H9 (cell line): ENCODE measurements at regions not wholly inside any gene's neighbourhood (a gene's known extent, or its start where the extent isn't known, plus 50 kb on each side); places are given as distances from the start of the nearest gene placed in this dataset.

Experiments
- DNase-seq: peaks from one replicate; pipeline ENCODE4 v3.0.0-alpha.2; 2017
- H2AFZ ChIP-seq: one replicate; pipeline ENCODE4 v1.6.1; 2013; ENCODE audit warnings: mild to moderate bottlenecking, low read length, control low read depth, moderate library complexity
- H2AK5ac ChIP-seq: 2 replicates; pipeline ENCODE4 v1.6.1; 2013; ENCODE audit warnings: low read length, control low read depth, mixed read lengths; ENCODE audit not compliant: insufficient read length
- H2BK120ac ChIP-seq: one replicate; pipeline ENCODE4 v1.6.1; 2013; ENCODE audit warnings: low read depth, mild to moderate bottlenecking, low read length, control low read depth, inconsistent platforms; ENCODE audit not compliant: poor library complexity, severe bottlenecking
- H2BK12ac ChIP-seq: 2 replicates; pipeline ENCODE4 v1.6.1; 2013; ENCODE audit warnings: low read length, control low read depth, mixed read lengths, low read depth; ENCODE audit not compliant: insufficient read length
- H2BK15ac ChIP-seq: 2 replicates; pipeline ENCODE4 v1.6.1; 2013; ENCODE audit warnings: low read depth, low read length, control low read depth
- H2BK20ac ChIP-seq: one replicate; pipeline ENCODE4 v1.6.1; 2013; ENCODE audit warnings: low read depth, mild to moderate bottlenecking, low read length, control low read depth, inconsistent platforms; ENCODE audit not compliant: poor library complexity, severe bottlenecking
- H2BK5ac ChIP-seq: 2 replicates; pipeline ENCODE4 v1.6.1; 2013; ENCODE audit warnings: low read length, control low read depth, mixed read lengths; ENCODE audit not compliant: insufficient read length
- H3K14ac ChIP-seq: 2 replicates; pipeline ENCODE4 v1.6.1; 2013; ENCODE audit warnings: low read length, control low read depth; ENCODE audit not compliant: insufficient read depth
- H3K18ac ChIP-seq: 2 replicates; pipeline ENCODE4 v1.6.1; 2013; ENCODE audit warnings: low read depth, mild to moderate bottlenecking, mixed read lengths, low read length, control low read depth; ENCODE audit not compliant: insufficient read length
- H3K23ac ChIP-seq: 2 replicates; pipeline ENCODE4 v1.6.1; 2013; ENCODE audit warnings: low read length, control low read depth, mixed read lengths, low read depth; ENCODE audit not compliant: insufficient read length
- H3K23me2 ChIP-seq: 2 replicates; pipeline ENCODE4 v1.6.1; 2013; ENCODE audit warnings: low read depth, mild to moderate bottlenecking, mixed read lengths, low read length, control low read depth; ENCODE audit not compliant: insufficient read length, poor library complexity, severe bottlenecking
- H3K27ac ChIP-seq: 2 replicates; pipeline ENCODE4 v1.5.1; 2013; ENCODE audit warnings: low read length, control low read depth, mixed read lengths, low read depth; ENCODE audit not compliant: insufficient read length
- H3K27me3 ChIP-seq: 2 replicates; pipeline ENCODE4 v1.6.1; 2013; ENCODE audit warnings: low read length, control low read depth, inconsistent platforms; ENCODE audit not compliant: insufficient read depth
- H3K4ac ChIP-seq: 2 replicates; pipeline ENCODE4 v1.6.1; 2013; ENCODE audit warnings: low read depth, mild to moderate bottlenecking, control low read depth, inconsistent platforms, low read length, moderate library complexity
- H3K4me1 ChIP-seq: 2 replicates; pipeline ENCODE4 v1.6.1; 2013; ENCODE audit warnings: low read length, control low read depth, inconsistent platforms; ENCODE audit not compliant: insufficient read depth
- H3K4me2 ChIP-seq: 2 replicates; pipeline ENCODE4 v1.6.1; 2013; ENCODE audit warnings: low read length, control low read depth, mixed read lengths; ENCODE audit not compliant: insufficient read length, insufficient read depth
- H3K56ac ChIP-seq: 2 replicates; pipeline ENCODE4 v1.6.1; 2013; ENCODE audit warnings: low read depth, mild to moderate bottlenecking, mixed read lengths, low read length, control low read depth; ENCODE audit not compliant: insufficient read length
- H3K79me1 ChIP-seq: 2 replicates; pipeline ENCODE4 v1.6.1; 2013; ENCODE audit warnings: low read depth, mild to moderate bottlenecking, moderate library complexity, low read length, control low read depth, inconsistent platforms; ENCODE audit not compliant: insufficient read depth, poor library complexity, severe bottlenecking
- H3K79me2 ChIP-seq: 2 replicates; pipeline ENCODE4 v1.6.1; 2013; ENCODE audit warnings: low read length, control low read depth, inconsistent platforms; ENCODE audit not compliant: insufficient read depth
- H3K9ac ChIP-seq: 2 replicates; pipeline ENCODE4 v1.6.1; 2013; ENCODE audit warnings: low read length, control low read depth, mixed read lengths; ENCODE audit not compliant: insufficient read length; ENCODE audit errors: extremely low read depth
- H3K9me3 ChIP-seq: one replicate; pipeline ENCODE4 v1.6.1; 2013; ENCODE audit warnings: low read depth, low read length, inconsistent platforms; ENCODE audit not compliant: control insufficient read depth
- H3T11ph ChIP-seq: one replicate; pipeline ENCODE4 v1.6.1; 2013; ENCODE audit warnings: mild to moderate bottlenecking, low read length, control low read depth, inconsistent platforms
- H4K20me1 ChIP-seq: one replicate; pipeline ENCODE4 v1.6.1; 2013; ENCODE audit not compliant: control insufficient read depth, insufficient read length, insufficient read depth
- H4K5ac ChIP-seq: 2 replicates; pipeline ENCODE4 v1.6.1; 2013; ENCODE audit warnings: low read depth, mild to moderate bottlenecking, mixed read lengths, low read length, control low read depth; ENCODE audit not compliant: insufficient read length
- H4K8ac ChIP-seq: replicated peaks from 2 replicates; pipeline ENCODE4 v1.6.1; 2013; ENCODE audit warnings: low read length, control low read depth, mixed read lengths, low read depth; ENCODE audit not compliant: insufficient read length
- H4K91ac ChIP-seq: 2 replicates; pipeline ENCODE4 v1.6.1; 2013; ENCODE audit warnings: low read depth, mild to moderate bottlenecking, moderate library complexity, mixed read lengths, low read length, control low read depth; ENCODE audit not compliant: insufficient read length
- H3K27ac Mint-ChIP-seq, 3 experiments: 2 replicates in 2 of 3; 3 replicates in 1 of 3; pipeline ENCODE4 v1.8.0; 2020 to 2021; ENCODE audit warnings: mixed read lengths in 3 of 3, mild to moderate bottlenecking in 1 of 3, moderate library complexity in 1 of 3
- H3K27me3 Mint-ChIP-seq: 2 replicates; pipeline ENCODE4 v1.8.0; 2021; ENCODE audit warnings: low read depth, mild to moderate bottlenecking, moderate library complexity, mixed read lengths
- H3K36me3 Mint-ChIP-seq, 3 experiments: 2 replicates in 2 of 3; 3 replicates in 1 of 3; pipeline ENCODE4 v1.8.0; 2020 to 2021; ENCODE audit warnings: low read depth in 3 of 3, mixed read lengths in 3 of 3; ENCODE audit not compliant: insufficient read depth in 1 of 3
- H3K4me1 Mint-ChIP-seq, 2 experiments: 2 replicates each; pipeline ENCODE4 v1.8.0; 2020; ENCODE audit warnings: mixed read lengths in 2 of 2
- H3K4me3 Mint-ChIP-seq, 2 experiments: 2 replicates in 1 of 2; 3 replicates in 1 of 2; pipeline ENCODE4 v1.8.0; 2020 to 2021; ENCODE audit warnings: mild to moderate bottlenecking in 2 of 2, mixed read lengths in 2 of 2, moderate library complexity in 1 of 2
- H3K9me3 Mint-ChIP-seq, 2 experiments: 2 replicates in 1 of 2; 3 replicates in 1 of 2; pipeline ENCODE4 v1.8.0; 2020; ENCODE audit warnings: mild to moderate bottlenecking in 2 of 2, mixed read lengths in 2 of 2, moderate library complexity in 1 of 2
- CTCF ChIP-seq: fragments of 200-600 bp; sonication (generic); conservative IDR thresholded peaks from 3 replicates; pipeline ENCODE4 v1.8.0; 2021; ENCODE audit warnings: antibody characterized with exemption, mild to moderate bottlenecking
- WGBS: extraction: QIAGEN DNeasy Blood & Tissue Kit; methylation state at CpG from one replicate; pipeline ENCODE4 v1.1.7; 2013; ENCODE audit warnings: missing lambda C conversion rate, low lambda C conversion rate, mixed read lengths; ENCODE audit not compliant: insufficient read length; ENCODE audit errors: extremely low coverage; 5-methylcytosine and 5-hydroxymethylcytosine counted together

DNA sequence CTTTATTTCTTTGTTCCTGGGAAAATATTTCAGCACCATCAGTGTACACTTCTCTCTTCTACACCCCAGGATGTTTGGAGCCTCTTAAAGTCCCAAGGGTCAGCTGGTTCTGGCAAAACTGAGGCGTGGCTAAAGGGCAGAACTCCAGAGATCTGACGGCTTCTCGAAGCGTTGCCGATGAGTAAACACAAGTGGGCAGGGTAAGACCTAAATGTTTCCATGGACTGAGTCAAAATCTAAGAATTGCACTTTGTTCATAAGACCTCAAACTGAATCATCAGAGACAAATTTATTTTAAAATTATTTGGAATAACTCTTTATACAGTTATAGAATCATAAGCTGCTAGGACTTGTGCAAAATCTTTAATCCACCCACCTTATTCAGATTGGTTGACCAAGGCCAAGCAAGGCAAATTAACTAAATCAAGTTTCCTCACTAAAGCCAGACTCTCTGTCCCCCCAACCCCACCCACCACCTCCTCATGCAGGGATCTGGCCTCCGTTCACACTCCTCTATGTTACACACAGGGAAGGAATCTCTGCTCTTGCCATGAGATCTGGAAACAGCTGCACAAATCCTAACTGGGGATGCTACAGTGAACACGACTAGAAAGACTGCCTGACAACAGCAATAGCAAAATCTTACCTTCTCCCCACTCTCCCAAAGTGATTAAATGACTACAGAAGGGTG, 342.6 kb upstream of the KLHL29 start:
- no peaks in the 10 kb centered on the region for H3K79me1 ChIP-seq
- H3K18ac ChIP-seq, result no peak overlapping the region
- H3K23ac ChIP-seq, result no peak overlapping the region
- no peak overlapping the region for H2AK5ac ChIP-seq
- H3K9ac ChIP-seq, result no peak overlapping the region
- H2BK15ac ChIP-seq, result no peak overlapping the region
- Mint-ChIP-seq H3K4me3 (no peak overlapping the region), H3K9me3 (no peaks in the 10 kb centered on the region), H3K36me3 (no peaks in the 10 kb centered on the region), H3K27ac (no peak overlapping the region), H3K27me3 (no peaks in the 10 kb centered on the region), H3K4me1 (no peaks in the 10 kb centered on the region; a peak in 1 of 4 replicates)
- H3K56ac ChIP-seq, result no peak overlapping the region
- no peak overlapping the region for H3T11ph ChIP-seq
- no peak overlapping the region for H2BK20ac ChIP-seq
- no peaks in the 10 kb centered on the region for H3K79me2 ChIP-seq
- no peak overlapping the region for H4K8ac ChIP-seq
- no peaks in the 10 kb centered on the region for H3K4me1 ChIP-seq
- no peak overlapping the region for H4K5ac ChIP-seq
- H3K27me3 ChIP-seq, result no peaks in the 10 kb centered on the region
- no peak overlapping the region for H4K91ac ChIP-seq
- H3K9me3 ChIP-seq, result no peaks in the 10 kb centered on the region
- H3K27ac ChIP-seq, result no peak overlapping the region
- no peak overlapping the region for H2BK5ac ChIP-seq
- no peak overlapping the region for H3K4me2 ChIP-seq
- no peak overlapping the region for H3K14ac ChIP-seq
- no peak overlapping the region for H2BK12ac ChIP-seq
- no peak for DNase-seq
- H4K20me1 ChIP-seq, result no peaks in the 10 kb centered on the region
- H3K23me2 ChIP-seq, result no peaks in the 10 kb centered on the region
- H3K4ac ChIP-seq, result no peak overlapping the region
- H2BK120ac ChIP-seq, result no peak overlapping the region
- no peak for TF ChIP-seq CTCF
- no CpG with 5 or more reads among the region's 7 CpGs for WGBS
- no peak overlapping the region for H2AFZ ChIP-seq
